Activated naive CD8-positive, alpha-beta T cell treated with anti-CD3 and anti-CD28 coated beads, Interleukin-2, amount 10 ng/mL, durations not matched to agents 7 days and 5 days (primary cell): ENCODE measurements at regions not wholly inside any gene's neighbourhood (a gene's known extent, or its start where the extent isn't known, plus 50 kb on each side); places are given as distances from the start of the nearest gene placed in this dataset.
"Not testable (repeated sequence)": the region's sequence is repeated elsewhere in the genome, so short reads cannot be mapped to it uniquely, and the experiment has no call there.

ENCODE experiments used
- ATAC-seq: fragments of 150-1000 bp; cut with Tn5 transposase; one replicate; pipeline ENCODE4 v1.10.0; 2021; ENCODE audit warnings: low read depth, moderate library complexity
- POLR2A ChIA-PET: fragments of 350-600 bp; sonication (Branson Sonifier 250); formaldehyde crosslinking; loops from one replicate; lab custom pipeline; 2021; ENCODE audit warnings: antibody characterized with exemption; lab: Charles Lee
- DNase-seq: peaks from one replicate; pipeline ENCODE4 v3.0.0; 2021
- H3K27ac Mint-ChIP-seq: one replicate; pipeline ENCODE4 v1.8.0; 2022; ENCODE audit warnings: mild to moderate bottlenecking, mixed read lengths
- H3K27me3 Mint-ChIP-seq: one replicate; pipeline ENCODE4 v1.8.0; 2022; ENCODE audit warnings: mild to moderate bottlenecking, moderate library complexity, mixed read lengths
- H3K36me3 Mint-ChIP-seq: one replicate; pipeline ENCODE4 v1.8.0; 2021; ENCODE audit warnings: mild to moderate bottlenecking, mixed read lengths
- H3K4me1 Mint-ChIP-seq: one replicate; pipeline ENCODE4 v1.8.0; 2021; ENCODE audit warnings: mixed read lengths
- H3K4me3 Mint-ChIP-seq: one replicate; pipeline ENCODE4 v1.8.0; 2022; ENCODE audit warnings: mild to moderate bottlenecking, moderate library complexity, mixed read lengths
- H3K9me3 Mint-ChIP-seq: one replicate; pipeline ENCODE4 v1.8.0; 2021; ENCODE audit warnings: mixed read lengths

DNA sequence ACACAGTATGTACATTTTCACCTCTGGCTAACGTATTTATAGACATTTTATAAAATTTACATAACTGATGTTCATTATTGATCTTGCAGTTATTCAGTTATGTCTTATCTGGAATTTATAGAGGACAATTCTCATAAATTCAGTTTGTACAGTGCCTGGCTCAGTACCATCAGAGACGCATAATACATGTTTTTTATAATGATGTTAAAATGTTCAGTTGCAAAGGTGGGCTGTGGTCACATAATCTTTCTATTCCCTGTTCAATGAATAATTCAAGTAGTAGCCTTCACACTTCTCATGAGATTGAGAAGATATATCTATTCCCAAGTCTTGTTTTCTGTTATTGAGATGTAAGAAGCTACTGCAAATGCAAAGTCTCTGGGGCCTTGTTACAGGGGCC lies 393.1 kb upstream of the ARRDC3 start:
- Mint-ChIP-seq H3K27ac (no peak overlapping the region), H3K9me3 (no peaks in the 10 kb centered on the region), H3K4me3 (no peak overlapping the region), H3K27me3 (no peaks in the 10 kb centered on the region), H3K36me3 (no peaks in the 10 kb centered on the region), H3K4me1 (no peaks in the 10 kb centered on the region)
- ATAC-seq, result no peak
- POLR2A ChIA-PET, result no interaction called here
- no peak for DNase-seq

DNA sequence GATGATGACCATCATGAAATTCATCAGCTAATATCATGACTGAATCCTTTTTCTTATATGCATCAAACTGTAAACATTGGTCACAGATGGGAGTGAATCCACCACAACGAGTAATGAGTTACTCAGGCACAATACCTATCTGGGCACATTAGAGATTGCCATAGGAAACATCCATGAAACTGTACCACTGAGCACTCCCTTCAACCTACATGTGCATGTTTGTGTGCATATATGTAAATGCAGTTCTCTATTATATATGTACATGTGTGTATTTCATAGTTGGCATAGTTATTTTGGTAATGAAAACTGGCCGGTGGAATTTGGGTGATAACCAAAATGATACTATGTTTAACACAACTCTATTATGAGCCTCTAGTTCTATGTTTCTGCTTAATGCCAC lies 387.3 kb upstream of the ARRDC3 start:
- no peak overlapping the region for H3K4me3 Mint-ChIP-seq
- H3K4me1 Mint-ChIP-seq, result no peaks in the 10 kb centered on the region
- H3K27ac Mint-ChIP-seq, result no peak overlapping the region
- ATAC-seq (no peak), DNase-seq (no peak)
- no peaks in the 10 kb centered on the region for H3K27me3 Mint-ChIP-seq
- POLR2A ChIA-PET, result no interaction called here
- no peaks in the 10 kb centered on the region for H3K9me3 Mint-ChIP-seq
- H3K36me3 Mint-ChIP-seq, result no peaks in the 10 kb centered on the region

DNA sequence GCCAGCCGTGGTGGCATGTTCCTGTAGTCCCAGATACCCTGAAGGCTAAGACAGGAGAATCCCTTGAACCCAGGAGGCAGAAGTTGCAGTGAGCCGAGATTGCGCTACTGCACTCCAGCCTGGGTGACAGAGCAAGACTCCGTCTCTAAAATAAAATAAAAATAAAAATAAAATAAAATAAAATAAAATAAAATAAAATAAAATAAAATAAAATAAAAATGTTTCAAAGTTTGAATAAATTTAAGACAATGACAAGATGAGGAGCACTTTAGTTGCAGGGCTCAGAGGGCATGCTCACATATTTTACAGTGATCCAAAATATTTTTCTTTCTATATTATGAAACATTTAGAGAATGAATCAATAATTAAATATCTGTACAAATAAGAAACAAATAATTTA lies 374.3 kb upstream of the ARRDC3 start:
- H3K4me1 Mint-ChIP-seq, ATAC-seq, H3K27me3 Mint-ChIP-seq, DNase-seq, H3K4me3 Mint-ChIP-seq, POLR2A ChIA-PET, H3K36me3 Mint-ChIP-seq, H3K9me3 Mint-ChIP-seq, H3K27ac Mint-ChIP-seq: not testable (repeated sequence)

DNA sequence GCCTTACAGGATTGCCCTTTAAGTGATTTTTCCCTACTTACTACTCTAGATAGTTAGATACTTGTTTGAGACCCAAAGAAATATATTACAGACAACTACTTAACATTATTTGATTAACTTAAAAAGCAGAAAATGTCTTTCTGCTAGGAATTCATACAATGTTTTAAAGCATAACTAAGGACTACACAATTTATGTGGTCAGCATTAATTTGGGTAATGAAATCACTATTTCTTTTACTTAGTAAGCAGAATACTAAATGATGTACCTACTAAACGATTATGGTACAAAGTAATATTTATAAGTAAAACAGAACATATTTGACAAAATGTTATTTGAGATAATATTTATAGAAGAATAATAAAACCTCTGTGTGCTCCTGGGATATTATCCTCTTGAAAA lies 371.9 kb upstream of the ARRDC3 start:
- Mint-ChIP-seq H3K4me1 (no peaks in the 10 kb centered on the region), H3K27ac (no peak overlapping the region), H3K36me3 (no peaks in the 10 kb centered on the region), H3K4me3 (no peak overlapping the region), H3K27me3 (no peaks in the 10 kb centered on the region), H3K9me3 (no peaks in the 10 kb centered on the region)
- DNase-seq (no peak), ATAC-seq (no peak)
- POLR2A ChIA-PET, result no interaction called here

DNA sequence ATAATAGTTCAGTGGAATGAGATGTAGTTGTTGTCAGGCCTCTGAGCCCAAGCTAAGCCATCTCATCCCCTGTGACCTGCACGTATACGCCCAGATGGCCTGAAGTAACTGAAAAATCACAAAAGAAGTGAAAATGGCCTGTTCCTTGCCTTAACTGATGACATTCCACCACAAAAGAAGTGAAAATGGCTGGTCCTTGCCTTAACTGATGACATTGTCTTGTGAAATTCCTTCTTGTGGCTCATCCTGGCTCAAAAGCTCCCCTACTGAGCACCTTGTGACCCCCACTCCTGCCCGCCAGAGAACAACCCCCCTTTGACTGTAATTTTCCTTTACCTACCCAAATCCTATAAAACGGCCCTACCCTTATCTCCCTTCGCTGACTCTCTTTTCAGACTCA lies 361.4 kb upstream of the ARRDC3 start:
- DNase-seq, H3K4me3 Mint-ChIP-seq, H3K27me3 Mint-ChIP-seq, H3K36me3 Mint-ChIP-seq, H3K27ac Mint-ChIP-seq, POLR2A ChIA-PET, H3K4me1 Mint-ChIP-seq, H3K9me3 Mint-ChIP-seq, ATAC-seq: not testable (repeated sequence)

DNA sequence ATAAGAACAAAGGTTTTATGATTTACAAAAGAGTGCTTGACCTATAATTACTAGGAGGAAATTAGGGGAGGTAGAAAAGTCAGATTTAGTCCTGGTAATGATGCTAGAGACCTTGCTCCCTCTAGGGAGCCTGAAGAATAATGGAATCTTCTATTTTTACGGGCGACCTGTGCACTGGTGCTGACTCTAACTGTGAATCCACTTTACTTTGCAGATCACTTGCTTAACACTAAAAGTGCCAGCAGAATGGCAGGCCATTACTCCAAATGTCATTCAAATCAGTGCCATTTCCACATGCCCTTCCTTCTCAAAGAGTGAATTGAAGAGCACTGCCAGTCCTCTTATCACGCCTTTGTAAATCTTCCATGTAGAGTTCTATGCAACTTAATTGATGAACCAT lies 359.4 kb upstream of the ARRDC3 start:
- ATAC-seq (no peak), DNase-seq (no peak)
- H3K27me3 Mint-ChIP-seq, result no peaks in the 10 kb centered on the region
- no peaks in the 10 kb centered on the region for H3K4me1 Mint-ChIP-seq
- H3K36me3 Mint-ChIP-seq, result no peaks in the 10 kb centered on the region
- no peak overlapping the region for H3K27ac Mint-ChIP-seq
- no peaks in the 10 kb centered on the region for H3K9me3 Mint-ChIP-seq
- H3K4me3 Mint-ChIP-seq, result no peak overlapping the region
- POLR2A ChIA-PET, result no interaction called here

DNA sequence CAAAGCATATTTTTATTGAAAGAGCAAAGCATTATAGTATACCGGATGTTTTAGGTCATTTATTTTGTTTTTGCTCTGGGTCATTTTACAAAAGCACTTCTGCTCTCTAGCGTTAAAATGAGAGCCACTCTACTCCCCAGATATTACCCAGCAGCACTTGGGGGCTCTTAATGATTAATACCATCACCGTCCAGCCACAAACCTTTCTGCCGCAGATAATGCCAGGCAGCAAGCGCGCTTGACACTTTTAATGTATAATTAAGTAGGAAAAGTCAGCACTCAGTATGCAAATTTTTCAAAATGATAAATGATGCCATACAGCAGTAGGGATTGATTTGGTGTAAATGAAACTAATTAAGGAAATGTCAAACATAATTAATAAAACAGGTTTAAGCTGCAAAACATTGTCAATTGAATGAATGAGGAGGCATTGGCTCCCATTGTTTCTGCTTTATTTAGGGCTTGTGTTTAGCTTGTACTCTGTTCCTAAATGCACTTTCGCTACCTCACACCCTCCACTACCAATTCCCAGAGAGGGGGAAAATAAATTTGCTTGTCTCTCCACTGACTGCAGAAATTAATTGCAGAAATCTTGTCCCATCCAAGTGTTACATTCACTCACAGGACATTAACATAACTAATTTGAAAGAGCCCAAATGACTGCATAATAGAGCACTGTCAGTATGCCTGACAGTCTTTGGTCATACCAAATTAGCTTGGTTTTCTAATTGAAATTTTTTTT lies 358.8 kb upstream of the ARRDC3 start:
- no peak for ATAC-seq
- H3K36me3 Mint-ChIP-seq, result no peaks in the 10 kb centered on the region
- POLR2A ChIA-PET, result no interaction called here
- no peaks in the 10 kb centered on the region for H3K4me1 Mint-ChIP-seq
- no peaks in the 10 kb centered on the region for H3K9me3 Mint-ChIP-seq
- no peak overlapping the region for H3K4me3 Mint-ChIP-seq
- no peaks in the 10 kb centered on the region for H3K27me3 Mint-ChIP-seq
- H3K27ac Mint-ChIP-seq, result no peak overlapping the region
- DNase-seq, result no peak

DNA sequence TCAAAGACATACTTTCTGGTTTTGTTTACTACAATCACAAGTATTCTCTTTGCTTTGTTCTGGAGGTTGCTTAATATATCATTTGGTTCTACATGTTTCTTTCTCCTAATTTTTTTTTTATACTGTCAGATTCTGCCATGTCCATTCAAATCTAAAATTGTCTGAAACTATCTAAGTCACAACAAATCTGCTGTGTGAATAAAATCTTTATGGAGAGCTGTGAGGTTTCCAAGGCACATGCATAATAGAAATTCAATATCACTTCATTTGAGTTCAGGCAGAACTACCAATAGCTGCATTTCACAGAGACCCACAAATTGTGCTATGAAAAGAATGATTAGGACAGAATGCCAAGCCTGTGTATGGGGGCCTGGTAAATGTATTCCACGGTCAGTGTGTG lies 346.9 kb upstream of the ARRDC3 start:
- DNase-seq (no peak), ATAC-seq (no peak)
- H3K27me3 Mint-ChIP-seq, result no peaks in the 10 kb centered on the region
- H3K4me1 Mint-ChIP-seq, result no peaks in the 10 kb centered on the region
- no peaks in the 10 kb centered on the region for H3K9me3 Mint-ChIP-seq
- H3K36me3 Mint-ChIP-seq, result no peaks in the 10 kb centered on the region
- H3K27ac Mint-ChIP-seq, result no peak overlapping the region
- no peak overlapping the region for H3K4me3 Mint-ChIP-seq
- POLR2A ChIA-PET, result no interaction called here

DNA sequence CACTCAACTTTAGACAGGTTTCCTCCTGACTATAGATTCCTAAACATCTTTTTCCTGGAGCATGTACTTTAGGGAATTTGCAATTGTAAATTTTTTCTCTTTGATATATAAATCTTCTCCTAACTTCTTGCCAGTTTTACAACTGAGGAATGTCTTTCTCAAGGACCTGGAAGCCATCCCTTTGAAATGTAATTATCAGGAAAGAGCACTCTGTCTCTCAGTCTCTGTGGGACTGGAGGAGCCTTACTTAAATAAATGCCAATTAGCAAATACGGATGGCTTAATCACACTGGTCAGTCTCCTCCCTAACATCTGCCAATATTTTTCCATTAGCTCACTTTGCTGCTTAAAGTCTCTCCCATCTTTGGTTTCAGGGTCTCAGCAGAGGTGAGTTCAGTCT lies 344.3 kb upstream of the ARRDC3 start:
- H3K36me3 Mint-ChIP-seq, result no peaks in the 10 kb centered on the region
- H3K4me1 Mint-ChIP-seq, result no peaks in the 10 kb centered on the region
- no peaks in the 10 kb centered on the region for H3K9me3 Mint-ChIP-seq
- POLR2A ChIA-PET, result no interaction called here
- DNase-seq (no peak), ATAC-seq (no peak)
- H3K27me3 Mint-ChIP-seq, result no peaks in the 10 kb centered on the region
- H3K27ac Mint-ChIP-seq, result no peak overlapping the region
- no peak overlapping the region for H3K4me3 Mint-ChIP-seq

DNA sequence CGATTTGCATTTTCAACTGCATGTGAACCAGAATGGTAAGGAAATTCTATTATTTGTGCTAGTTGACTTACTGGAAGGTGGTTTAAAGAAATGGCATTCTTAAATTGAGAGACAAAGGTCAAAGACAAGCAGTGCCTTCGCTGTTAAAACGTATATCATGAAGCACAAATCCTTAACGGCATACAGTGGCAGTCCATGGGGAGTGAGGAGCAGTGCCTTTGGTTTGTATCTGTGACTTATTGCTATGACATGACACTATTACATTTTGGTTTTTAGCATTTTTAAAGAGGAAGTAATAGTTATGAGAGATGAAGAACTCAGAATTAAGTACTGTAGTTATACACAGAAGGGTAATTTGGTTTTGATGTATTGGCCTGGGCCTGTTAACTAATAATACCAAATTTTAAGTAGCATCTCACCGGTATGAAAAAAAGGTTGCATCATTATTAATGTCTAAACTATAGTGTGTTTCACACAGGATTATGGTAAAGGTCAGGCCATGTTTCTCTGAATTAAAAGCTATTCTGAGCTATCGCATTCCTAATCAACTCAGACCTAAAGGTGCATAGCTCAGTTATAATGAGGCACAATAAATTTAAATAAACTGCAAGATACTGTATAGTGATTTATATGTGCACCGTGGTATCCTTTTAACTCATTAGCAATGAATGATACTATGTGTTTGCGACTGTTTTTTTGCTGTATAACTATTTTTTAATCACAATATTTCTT lies 339.8 kb upstream of the ARRDC3 start:
- H3K4me3 Mint-ChIP-seq, result no peak overlapping the region
- no peak overlapping the region for H3K27ac Mint-ChIP-seq
- no peaks in the 10 kb centered on the region for H3K9me3 Mint-ChIP-seq
- POLR2A ChIA-PET, result no interaction called here
- no peak for ATAC-seq
- H3K36me3 Mint-ChIP-seq, result no peaks in the 10 kb centered on the region
- no peaks in the 10 kb centered on the region for H3K27me3 Mint-ChIP-seq
- DNase-seq, result no peak
- H3K4me1 Mint-ChIP-seq, result no peaks in the 10 kb centered on the region

DNA sequence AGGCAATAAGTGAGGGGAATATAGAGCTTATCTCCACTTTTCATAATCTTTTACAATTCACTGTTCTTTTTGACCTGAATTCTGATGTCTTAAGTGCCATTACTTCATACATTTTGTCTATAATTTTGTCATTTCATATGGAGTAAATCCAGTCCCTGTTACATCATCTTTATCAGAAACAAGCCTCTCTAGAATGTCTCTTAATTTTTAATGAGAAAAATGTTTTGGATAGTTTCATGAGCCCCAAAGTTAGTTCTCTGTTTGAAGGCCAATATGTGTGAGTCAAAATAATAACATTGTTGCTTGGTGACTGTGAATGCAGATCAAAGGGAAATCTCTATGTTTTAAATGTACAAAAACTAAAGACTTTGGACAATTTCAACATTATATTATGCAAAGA lies 329.6 kb upstream of the ARRDC3 start:
- no peak for ATAC-seq
- no peaks in the 10 kb centered on the region for H3K9me3 Mint-ChIP-seq
- H3K27me3 Mint-ChIP-seq, result peaks cover 3% of the 10 kb centered on the region
- no peak overlapping the region for H3K4me3 Mint-ChIP-seq
- H3K27ac Mint-ChIP-seq, result no peak overlapping the region
- POLR2A ChIA-PET, result no interaction called here
- no peaks in the 10 kb centered on the region for H3K36me3 Mint-ChIP-seq
- no peaks in the 10 kb centered on the region for H3K4me1 Mint-ChIP-seq
- DNase-seq, result no peak

DNA sequence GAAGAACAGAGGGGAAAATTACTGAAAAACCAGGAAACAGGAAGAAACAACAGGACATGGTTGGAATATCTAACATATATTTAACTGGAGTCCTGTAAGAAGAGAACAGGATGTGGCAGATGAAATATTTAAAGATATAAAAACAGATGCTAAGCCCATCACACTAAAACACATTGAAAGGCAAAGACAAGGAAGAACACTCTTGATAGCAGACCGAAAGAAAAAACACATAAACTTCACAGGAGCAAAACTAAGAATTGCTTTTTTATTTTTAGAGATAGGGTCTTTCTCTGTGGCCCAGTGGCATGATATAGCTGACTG lies 324.4 kb upstream of the ARRDC3 start:
- ATAC-seq (no peak), DNase-seq (no peak)
- Mint-ChIP-seq H3K27me3 (peaks cover 3% of the 10 kb centered on the region), H3K9me3 (no peaks in the 10 kb centered on the region), H3K4me1 (no peaks in the 10 kb centered on the region), H3K4me3 (no peak overlapping the region), H3K36me3 (no peaks in the 10 kb centered on the region), H3K27ac (no peak overlapping the region)
- POLR2A ChIA-PET, result no interaction called here

DNA sequence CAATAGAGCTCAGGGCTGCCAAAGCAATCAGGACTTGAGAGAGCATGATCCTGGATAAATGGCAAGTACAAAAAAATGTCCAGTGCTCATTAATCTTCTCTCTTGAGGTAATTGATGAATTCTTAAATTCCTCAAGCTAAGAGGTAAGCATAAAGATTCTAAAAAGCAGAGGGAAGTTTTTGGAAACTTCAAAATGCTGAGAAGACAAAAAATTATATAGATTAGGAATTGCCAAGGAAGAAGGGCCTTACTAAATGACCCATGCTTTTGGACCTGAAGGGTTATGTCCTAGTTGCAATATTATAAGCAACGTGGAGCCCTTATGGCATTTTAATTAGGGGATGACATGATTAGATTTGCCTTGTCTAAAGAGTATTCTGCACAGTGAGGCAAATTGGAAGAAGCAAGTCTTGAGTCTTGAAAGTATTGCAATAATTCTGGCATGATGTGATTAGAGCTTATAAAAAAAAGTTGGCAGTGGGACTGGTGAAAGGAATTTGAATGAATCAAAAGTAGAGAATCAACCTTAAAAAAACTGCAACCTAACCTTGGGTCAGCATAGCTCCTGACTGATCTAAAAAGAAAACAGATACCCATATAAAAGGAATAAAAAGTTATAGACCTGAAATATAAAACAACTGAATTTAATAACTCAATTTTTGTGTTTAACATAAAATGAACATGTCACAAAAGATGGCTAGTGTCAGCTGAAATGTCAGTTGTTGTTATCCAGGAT lies 323.8 kb upstream of the ARRDC3 start:
- no peak for DNase-seq
- ATAC-seq, result no peak
- H3K27ac Mint-ChIP-seq, result no peak overlapping the region
- POLR2A ChIA-PET, result no interaction called here
- no peaks in the 10 kb centered on the region for H3K36me3 Mint-ChIP-seq
- no peak overlapping the region for H3K4me3 Mint-ChIP-seq
- no peaks in the 10 kb centered on the region for H3K9me3 Mint-ChIP-seq
- no peaks in the 10 kb centered on the region for H3K4me1 Mint-ChIP-seq
- H3K27me3 Mint-ChIP-seq, result peaks cover 3% of the 10 kb centered on the region

DNA sequence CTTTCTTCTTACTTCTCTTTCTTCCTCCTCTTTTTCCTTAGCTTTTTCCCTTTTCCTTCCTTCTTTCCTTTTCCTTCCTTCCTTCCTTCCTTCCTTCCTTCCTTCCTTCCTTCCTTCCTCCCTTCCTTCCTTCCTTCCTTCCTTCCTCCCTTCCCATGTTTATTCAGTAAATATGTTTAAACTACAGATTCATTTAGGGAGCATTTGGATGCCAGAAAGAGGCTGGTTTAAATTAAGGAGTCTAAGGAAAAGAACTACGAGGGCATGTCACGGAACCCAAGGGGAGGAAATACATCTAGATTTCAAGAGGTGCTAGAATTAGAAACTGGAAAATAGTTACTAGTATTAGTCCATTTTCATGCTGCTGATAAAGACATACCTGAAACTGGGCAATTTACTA lies 320.0 kb upstream of the ARRDC3 start:
- POLR2A ChIA-PET, result no interaction called here
- ATAC-seq, result no peak
- Mint-ChIP-seq H3K27ac (no peak overlapping the region), H3K4me1 (no peaks in the 10 kb centered on the region), H3K27me3 (no peaks in the 10 kb centered on the region), H3K4me3 (no peak overlapping the region), H3K36me3 (no peaks in the 10 kb centered on the region), H3K9me3 (peaks cover 3% of the 10 kb centered on the region)
- no peak for DNase-seq
